ENCODE measurements at regions not wholly inside any gene's neighbourhood (a gene's known extent, or its start where the extent isn't known, plus 50 kb on each side); places are given as distances from the start of the nearest gene placed in this dataset.

Small RNA genes in the stretch of these regions (microRNA-seq; reads per million reads assigned to microRNA genes)
- 236 reads per million, percentile 86 among the genes with 10 or more reads in this experiment for gene RNA5SP426 (ENCODE audit: insufficient read depth, insufficient read length)

Small RNA genes in the stretch of these regions (small RNA-seq; reads per million reads assigned to genes)
- gene RNA5SP426 = 2.4 to 162 (median 38.3) reads per million in 5 experiments

Measured in IMR-90 (cell line).